NCI-H2029 treated with DMSO at 0.1 percent for 48 hours (cell line): ENCODE measurements at regions not wholly inside any gene's neighbourhood (a gene's known extent, or its start where the extent isn't known, plus 50 kb on each side); places are given as distances from the start of the nearest gene placed in this dataset.

Experiments used
- DNase-seq: peaks from one replicate; lab custom pipeline; 2025; lab: John Stamatoyannopoulos, UW

DNA sequence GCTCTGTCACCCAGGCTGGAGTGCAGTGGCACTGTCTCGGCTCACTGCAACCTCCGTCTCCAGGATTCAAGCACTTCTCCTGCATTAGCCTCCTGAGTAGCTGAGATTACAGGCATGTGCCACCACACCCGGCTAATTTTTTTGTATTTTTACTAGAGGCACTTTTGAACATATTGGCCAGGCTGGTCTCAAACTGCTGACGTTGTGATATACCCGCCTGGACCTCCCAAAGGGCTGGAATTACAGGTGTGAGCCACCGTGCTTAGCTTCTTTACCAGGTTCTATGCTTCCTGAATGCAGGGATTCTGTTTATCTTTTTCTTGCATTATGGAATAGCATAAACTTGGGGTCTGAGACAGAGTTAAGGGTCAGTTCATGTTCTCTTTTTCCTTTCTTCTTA lies 317.9 kb upstream of the RBFOX1 start:
- no peak for DNase-seq

DNA sequence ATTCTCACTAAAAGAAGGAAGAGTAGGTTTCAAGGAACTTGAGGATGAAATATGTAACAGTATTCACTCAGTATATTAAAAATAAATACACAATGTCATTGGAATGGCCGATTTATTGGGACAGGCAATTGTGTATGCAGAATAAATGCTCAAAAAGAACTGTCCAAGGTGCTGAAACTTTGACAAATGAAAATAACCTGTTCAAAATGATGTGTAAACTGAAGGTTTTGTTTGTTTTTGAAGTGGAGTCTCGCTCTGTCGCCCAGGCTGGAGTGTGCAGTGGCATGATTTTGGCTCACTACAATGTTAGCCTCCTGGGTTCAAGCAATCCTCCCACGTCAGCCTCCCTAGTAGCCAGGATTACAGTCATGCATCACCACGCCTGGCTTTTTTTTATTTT lies 318.7 kb upstream of the RBFOX1 start:
- no peak for DNase-seq

DNA sequence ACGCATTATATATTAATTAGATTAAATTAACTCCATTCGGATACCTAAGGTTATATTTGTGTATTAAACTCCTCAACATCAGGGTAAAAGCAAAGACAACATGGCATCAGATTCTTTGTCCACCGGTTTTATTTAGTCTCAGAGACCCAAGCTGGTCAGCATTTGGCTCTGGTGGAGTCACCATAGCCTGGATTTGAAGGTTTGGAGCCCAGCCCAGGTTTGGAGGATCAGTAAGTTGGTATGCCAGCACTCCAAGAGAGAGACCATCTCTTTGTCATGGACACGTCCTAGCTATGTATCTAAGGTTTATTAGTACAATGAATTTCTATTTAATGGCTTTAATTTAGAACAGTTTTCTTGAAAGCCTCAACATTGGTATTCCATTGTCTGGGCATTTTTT lies 328.4 kb upstream of the RBFOX1 start:
- no peak for DNase-seq

DNA sequence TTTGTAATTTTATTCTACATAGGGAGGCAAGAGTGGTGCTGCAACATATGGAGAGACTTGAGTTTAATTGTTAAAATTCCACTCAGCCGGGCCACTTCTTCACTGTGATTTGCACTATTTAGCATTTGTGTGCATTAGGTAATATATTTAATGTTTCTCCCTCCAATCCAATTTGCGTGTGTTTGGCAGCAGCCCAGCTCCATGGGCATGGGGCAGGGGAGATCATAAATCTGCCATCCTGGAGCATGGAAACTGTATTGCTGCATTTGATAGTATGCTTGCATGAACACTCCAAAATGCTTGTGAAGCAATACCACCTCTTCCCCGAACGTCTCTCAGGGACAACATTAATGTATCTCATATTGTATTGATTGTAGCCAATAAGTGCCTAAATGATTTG lies 339.1 kb upstream of the RBFOX1 start:
- no peak for DNase-seq

DNA sequence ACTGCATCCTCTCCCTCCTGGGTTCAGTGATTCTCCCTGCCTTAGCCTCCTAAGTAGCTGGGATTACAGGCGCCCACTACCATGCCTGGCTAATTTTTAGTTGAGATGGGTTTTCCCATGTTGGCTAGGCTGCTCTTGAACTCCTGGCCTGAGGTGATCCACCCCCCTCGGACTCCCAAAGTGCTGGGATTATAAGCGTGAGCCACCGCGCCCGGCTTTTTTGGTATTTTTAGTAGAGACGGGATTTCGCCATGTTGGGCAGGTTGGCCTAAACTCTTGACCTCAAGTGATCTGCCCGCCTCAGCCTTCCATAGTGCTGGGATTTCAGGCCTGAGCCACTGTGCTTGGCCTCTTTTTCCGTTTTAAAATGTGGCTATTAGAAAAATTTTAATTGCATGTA lies 343.8 kb upstream of the RBFOX1 start:
- DNase-seq: no peak

DNA sequence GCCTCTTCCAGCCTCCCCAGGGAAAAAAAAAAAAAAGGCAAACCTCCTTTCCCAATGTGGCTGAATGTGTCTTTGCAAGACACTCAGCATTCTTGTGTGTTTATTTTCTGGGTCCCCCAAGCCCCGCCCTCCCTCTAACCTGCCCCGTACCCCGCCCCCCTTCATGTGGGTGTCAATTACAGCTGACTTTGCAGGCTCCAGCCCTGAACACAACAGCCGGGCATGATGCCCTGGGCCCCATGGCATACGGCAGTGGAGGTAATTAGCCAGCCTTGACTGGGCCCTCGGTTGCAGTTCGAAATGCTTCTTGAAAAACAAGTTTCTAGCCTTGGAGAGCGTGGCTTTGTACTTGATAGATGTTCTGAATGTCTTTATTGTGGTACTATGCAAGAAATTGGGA lies 354.7 kb upstream of the RBFOX1 start:
- DNase-seq: no peak

DNA sequence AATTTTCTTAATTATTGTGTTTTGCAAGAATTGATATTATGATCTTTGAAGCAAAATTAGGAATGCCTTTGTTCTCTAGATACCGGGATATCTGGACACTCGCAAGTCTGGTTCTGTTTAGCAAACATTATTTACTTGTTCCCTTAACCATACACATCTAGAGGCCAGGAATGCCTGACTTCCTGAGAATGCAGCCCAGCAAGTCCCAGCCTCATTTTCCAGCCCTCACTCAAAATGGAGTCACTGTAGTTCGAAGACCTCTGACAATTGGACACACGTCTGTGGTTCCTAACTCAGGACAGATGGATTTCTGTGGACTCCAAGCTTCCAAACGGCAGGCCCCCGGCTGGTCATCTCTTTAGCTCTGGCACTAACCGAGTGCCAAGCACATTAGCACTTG lies 355.4 kb upstream of the RBFOX1 start:
- no peak for DNase-seq

DNA sequence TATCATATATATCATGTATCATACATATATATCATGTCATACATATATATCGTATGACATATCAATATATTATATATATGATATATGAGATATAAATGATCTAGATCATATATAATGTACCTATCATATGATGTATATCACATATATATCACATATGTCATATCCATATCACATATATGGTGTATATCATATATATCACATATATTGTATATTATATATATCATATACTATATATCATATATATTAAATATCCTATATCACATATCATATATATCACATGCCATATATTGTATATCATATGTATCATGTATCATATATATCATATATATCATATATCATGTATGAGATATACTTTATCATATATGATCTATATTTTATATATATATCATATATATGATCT lies 355.9 kb upstream of the RBFOX1 start:
- no peak for DNase-seq

DNA sequence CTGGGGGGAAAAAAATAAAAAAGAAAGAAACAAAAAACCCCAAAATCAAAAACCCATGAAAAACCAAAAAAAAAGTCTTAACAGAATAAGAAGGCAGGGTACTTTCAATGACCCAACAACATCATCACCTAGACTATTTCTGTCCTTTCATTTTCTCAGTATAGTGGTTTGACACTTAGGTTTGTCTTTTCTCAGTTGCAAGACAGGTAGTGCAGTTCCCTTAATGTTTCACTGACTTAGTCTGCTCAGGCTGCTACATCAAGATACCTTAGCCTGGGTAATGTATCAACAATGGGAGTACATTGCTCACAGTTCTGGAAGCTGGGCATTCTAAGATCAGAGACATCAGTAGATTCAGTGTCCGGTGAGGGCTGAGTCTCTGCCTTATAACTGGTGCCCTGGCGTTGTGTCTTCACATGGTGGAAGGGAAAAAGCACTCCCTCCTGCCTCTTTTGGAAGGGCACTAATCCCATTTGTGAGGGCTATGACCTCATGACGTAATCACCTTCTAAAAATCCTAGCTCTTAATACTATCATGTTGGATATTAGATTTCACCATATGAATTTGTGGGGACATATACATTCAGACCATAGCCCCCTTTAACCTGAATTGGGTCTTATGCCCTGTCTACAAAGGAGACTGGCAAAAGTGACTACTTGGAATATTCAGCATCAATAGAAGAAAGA lies 362.3 kb upstream of the RBFOX1 start:
- no peak for DNase-seq

DNA sequence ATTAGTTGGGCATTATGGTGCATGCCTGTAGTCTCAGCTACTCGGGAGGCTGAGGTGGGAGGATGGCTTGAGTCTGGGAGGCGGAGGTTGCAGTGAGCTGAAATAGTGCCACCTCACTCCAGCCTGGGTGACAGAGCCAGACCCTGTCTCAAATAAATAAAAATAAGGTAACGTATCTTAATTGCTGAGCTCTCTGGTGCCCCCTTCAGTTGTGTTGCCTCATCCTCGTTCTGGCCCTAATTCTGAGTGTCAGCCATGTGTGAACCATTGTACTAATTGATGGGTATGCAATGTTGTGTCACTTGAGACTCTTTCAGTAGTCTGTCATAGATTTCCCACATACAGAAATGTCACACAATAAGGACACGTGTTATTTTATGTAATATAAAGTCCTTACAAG lies 363.1 kb upstream of the RBFOX1 start:
- DNase-seq: no peak

DNA sequence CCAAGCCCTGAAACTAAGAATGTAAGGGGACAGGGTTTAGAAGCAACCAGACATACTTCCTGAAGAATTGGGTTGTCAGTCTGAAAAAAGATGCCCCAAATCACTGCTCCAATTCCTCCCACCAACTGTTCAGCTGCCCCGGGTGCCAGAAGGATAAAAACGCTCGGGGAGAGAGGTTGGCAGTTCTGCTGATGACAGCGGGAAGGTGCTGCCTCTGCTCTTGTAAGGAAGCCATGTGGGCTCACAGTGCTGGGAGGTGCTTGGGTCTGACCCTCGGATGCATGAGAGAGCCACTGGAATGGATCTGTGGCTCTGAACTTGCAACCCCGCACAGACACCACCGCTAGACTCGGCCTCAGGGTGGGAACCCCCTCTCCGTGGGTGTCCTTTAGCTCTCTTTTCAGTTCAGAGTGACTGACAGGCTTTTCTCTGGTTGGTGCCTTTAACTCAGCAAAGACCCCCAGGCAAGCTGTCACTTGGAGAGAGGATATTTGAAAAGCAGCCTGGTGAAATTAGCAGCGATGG lies 364.8 kb upstream of the RBFOX1 start:
- DNase-seq: no peak

DNA sequence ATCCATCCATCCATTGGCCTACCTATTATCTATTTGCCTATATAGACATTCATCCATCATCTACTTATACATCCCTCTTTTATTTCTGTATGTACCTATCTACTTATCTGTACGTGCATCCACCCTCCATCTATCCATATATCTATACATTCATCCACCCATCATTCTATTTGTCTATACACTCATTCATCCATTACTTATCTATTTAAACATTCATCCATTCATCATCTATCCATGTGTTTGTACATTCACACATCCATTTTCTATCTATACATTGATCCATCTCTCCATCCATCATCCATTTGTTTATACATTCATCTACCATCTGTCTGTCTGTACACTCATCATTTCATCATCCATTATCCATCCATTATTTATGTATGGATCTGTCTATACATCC lies 365.7 kb upstream of the RBFOX1 start:
- DNase-seq: no peak

DNA sequence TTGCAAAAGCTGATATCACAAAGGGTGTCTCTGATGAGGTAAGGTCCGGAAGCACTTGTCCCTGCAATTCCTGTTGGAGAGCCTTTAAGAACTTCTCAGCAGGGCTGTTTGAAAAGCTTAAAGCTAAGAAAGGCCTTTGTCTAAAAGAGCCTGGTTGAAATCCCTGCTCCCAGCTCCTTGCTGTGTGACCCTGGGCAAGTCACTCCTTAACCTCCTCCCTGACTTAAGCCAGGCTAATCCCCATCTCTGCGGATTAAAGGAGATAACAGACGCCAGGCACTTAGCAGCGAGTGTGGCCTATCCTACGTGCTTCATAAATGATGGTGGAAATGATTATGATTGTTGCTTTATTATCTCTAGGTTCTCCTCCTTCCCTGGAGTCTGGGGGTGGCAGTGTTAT lies 368.0 kb upstream of the RBFOX1 start:
- DNase-seq: no peak

DNA sequence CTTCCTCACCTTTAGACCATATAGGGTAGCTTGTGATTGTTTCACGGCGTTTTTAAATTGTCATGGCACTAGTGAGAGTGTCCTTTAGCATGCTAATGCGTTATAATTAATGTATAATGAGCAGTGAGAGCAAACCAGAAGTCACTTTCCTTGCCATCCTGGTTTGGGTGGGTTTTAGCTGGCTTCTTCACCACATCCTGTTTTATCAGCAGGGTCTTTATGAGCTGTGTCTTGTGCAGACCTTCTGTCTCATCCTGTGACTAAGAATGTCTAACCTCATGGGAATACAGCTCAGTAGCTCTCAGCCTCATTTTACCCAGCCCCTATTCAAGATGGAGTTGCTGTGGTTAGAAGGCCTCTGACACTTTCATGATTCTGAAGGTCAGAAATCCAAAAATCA lies 370.9 kb upstream of the RBFOX1 start:
- no peak for DNase-seq

DNA sequence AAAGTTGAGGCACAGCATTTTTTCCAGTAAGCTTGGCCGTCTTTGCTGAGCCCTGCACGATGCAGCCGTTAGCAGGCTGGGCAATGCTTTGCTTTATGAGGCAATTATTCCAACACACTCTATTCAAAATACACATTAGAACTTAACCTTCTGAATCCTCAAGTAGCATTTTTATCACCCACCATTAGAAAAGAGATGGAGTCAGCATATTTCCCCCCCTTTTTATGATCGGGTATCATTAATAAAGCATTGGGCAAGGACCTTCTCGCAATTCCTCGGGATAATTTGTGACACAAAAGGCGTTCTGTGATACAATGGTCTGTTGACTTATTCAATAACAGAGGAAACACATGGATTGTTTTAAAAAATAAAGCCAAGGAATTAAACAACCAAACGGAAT lies 374.5 kb upstream of the RBFOX1 start:
- DNase-seq: no peak

DNA sequence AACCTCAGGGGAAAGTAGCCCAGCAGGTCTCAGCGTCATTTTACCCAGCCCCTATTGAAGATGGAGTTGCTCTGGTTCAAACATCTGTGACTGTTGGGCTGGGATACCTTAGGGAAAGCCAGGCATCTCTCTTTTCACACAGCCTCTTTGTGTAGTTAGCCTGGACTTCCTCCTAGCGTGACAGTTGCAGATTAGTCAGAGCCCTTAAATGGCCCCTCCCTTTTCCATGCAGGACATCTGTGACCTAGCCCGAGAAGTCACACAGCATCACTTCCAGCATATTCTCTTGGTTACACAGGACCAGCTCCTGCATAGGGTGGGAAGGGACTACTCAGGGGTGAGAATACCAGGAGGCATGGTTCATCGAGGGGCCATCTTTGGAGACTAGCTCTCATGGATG lies 375.0 kb upstream of the RBFOX1 start:
- no peak for DNase-seq

DNA sequence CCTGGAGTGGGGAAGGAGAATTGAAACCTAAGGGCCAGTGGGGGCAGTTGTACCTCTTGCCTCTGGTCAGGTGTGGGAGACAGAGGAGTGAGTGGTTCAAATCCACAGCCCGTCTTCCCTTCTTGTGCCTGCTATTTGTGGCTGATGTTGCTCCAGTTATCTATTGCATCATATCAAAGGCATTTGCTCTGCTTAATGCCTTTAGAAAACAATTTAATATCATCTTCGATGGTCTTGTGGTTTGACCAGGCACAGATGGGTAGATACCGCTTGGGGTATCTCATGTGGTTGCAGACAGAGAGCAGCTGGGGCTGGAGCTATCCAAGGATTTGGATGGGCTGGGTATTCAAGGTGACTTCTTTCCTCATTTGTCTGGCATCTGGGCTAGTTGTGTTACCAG lies 376.1 kb upstream of the RBFOX1 start:
- no peak for DNase-seq

DNA sequence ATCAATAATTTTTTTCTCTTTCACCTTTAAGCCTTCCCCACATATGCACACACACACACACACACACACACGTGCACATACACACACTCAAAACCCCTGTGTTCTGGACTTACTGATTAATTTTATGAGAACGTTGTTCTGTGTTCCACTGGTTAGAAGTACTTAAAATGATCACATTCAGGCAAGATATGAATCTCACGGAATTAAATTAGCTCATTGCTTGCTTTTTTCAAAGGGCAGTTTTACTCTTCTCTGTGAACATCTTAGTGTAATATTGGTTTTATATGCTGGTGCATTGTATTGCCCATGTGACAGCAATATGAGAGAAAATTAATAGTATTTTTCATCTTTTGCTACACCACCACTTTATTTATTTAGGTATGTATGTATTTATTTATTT lies 377.3 kb upstream of the RBFOX1 start:
- DNase-seq: no peak

DNA sequence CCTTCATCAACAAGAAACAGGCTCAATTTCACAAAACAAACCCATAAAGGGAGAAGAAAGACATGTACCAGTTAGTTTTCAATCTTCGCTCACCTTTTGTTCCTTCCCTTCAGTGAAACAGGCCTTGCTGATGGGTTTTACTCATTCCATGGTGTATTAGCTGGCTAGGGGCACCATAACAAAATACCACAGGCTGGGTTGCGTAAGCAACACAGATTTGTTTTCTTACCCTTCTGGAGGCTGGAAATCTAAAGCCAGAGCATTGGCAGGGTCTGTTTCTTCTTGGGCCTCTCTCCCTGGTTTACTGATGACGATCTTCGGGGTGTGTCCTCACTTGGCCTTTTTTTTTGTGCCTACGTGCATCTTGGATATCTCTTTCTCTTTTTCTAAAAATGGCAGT lies 383.4 kb upstream of the RBFOX1 start:
- DNase-seq: no peak

DNA sequence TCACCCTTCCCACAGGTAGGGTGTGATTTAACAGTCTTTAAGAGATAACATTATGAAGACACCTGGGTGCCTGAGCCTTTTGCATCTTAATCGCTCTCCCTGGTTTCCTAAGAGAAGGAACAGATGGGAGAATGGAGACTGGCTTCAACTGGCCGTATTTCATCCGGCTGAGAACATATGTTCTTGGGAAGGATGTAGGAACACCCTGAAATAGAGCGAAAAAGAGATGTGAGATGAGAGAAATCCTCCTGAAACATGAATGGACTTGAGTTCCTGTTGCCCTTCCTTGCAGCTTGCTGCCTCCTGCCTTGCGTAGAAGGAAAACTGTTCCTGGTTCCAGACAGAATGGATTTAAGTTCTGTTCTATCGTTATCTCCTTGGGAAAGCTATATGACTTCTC lies 385.4 kb upstream of the RBFOX1 start:
- no peak for DNase-seq

DNA sequence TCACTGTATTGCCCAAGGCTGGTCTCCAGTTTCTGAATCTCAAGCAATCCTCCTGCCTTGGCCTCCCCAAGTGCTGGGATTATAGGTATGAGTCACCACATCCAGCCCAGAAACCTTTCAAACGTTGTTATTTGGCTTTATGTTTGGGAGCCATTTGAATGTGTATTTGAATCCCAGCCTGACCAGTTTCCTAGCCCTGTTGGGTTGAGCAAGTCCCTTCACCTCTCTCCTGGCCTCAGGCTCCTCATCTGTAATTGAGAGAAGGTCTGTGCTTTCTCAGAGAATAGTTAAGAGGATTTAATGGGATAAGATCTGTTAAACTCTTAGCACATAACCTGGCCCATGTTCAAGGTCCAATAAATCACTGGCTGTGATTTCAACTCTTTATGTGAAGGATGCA lies 385.8 kb upstream of the RBFOX1 start:
- DNase-seq: no peak

DNA sequence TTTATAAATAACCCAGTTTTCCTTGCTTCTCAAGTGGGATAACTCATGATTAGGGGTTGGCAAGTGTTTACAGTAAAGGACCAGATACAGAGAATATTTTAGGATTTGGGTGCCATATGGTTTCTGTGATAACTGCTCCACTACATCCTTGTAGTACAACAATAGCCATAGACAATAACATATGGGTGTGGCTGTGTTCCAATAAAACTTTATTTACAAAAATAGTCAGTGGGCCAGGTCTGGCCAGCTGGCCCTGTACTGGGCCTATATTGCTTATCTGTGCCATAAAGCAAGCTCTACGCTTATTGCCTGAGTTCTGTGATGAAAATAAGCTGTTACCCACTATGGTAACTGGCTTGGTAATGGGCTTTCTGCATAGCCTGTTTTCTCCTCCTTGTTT lies 386.5 kb upstream of the RBFOX1 start:
- no peak for DNase-seq

DNA sequence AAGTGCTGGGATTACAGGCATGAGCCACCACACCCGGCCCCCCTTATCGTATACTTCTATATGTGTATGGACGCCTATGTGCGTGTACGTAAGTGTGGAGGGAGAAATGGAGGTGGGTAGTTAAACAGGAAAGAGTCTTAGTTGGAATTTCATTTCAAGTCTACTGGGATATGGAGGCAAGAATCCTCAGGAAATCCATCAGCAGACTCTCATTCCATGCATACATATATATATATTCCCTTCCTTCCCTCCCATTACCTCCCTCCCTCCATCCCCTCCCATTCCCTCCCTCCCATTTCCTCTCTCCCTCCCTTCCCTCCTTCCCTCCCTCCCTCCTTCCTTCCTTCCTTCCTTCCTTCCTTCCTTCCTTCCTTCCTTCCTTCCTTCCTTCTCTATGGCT lies 391.7 kb upstream of the RBFOX1 start:
- DNase-seq: no peak

DNA sequence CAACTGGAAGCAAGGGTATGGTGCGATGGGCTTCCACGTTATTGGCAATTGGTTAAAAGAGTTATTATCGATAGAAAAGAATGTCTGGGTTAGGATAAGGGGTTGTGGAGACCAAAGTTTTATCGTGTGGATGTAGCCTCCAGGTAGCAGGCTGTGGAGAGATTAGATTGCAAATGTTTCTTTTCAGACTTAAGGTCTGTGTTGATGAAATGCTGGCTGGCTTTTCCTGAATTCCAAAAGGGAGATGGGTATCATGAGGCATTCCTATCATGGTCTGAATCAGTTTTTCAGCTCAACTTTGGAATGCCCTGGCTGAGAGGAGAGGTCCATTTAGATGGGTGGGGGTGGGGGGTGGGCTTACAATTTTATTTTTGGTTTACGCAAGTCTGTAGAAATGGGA lies 395.0 kb upstream of the RBFOX1 start:
- DNase-seq: no peak
